ENCODE measurements at regions not wholly inside any gene's neighbourhood (a gene's known extent, or its start where the extent isn't known, plus 50 kb on each side); places are given as distances from the start of the nearest gene placed in this dataset.
A peak's percentile ranks its signal among the peaks of the same experiment; 100 is the strongest.

- dilution Hi-C loops (cut with MboI; ENCODE audit: extremely low pct_ligation_motif_present, low sequenced_read_pairs): no loop called here
- H3K4me2 ChIP-seq (ENCODE audit: control insufficient read depth, extremely low read depth, insufficient read depth, low read depth, low read length): peak overlapping the region; percentile 42
Measured at GRCh38 chr1:114336360-114336759, 174.6 kb downstream of the TRIM33 start.

DNA sequence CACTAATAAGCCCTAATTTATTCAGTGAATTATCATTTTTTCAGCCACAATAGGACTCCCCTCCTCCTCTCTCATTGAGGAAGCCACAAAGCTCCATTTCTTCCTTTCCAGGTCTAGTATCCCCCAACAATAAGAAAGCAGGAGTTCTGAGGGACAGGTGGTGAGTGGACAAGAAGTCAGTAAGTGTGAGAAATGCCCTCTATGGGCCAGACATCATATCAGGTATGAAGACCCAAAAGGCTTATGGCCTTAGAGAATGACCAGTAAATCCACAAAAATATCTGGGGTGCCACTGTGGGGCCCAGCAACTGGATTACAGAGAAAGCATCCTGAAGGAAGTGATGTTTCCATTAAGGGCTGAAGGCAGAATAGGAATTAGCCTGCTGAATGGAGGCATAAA, 175.7 kb downstream of the TRIM33 start:
- Histone ChIP-seq H3K4me2 (ENCODE audit: control insufficient read depth, extremely low read depth, insufficient read depth, low read depth, low read length) (no peak overlapping the region), H3K79me2 (ENCODE audit: control insufficient read depth, insufficient read depth, low read length) (no peaks in the 10 kb centered on the region), H3K4me3 (ENCODE audit: control insufficient read depth in 2 of 3, extremely low read depth in 1 of 3, insufficient read depth in 2 of 3, low read depth in 1 of 3, low read length in 3 of 3) (no peak overlapping the region), H3K9me3 (ENCODE audit: control insufficient read depth, low read depth, low read length) (no peaks in the 10 kb centered on the region), H2AFZ (ENCODE audit: control insufficient read depth, low read length) (no peak overlapping the region), H3K27ac (ENCODE audit: control insufficient read depth, insufficient read depth, low read length) (no peak overlapping the region), H3K9me1 (ENCODE audit: control insufficient read depth, extremely low read depth, insufficient read depth, low read length) (no peaks in the 10 kb centered on the region), H3K27me3 (ENCODE audit: control insufficient read depth, extremely low read depth, insufficient read depth, low read length) (no peaks in the 10 kb centered on the region), H3K4me1 (ENCODE audit: control insufficient read depth, extremely low read depth, insufficient read depth, low read length) (peaks cover 7% of the 10 kb centered on the region), H3K36me3 (ENCODE audit: control insufficient read depth in 2 of 2, extremely low read depth in 1 of 2, insufficient read depth in 2 of 2, low read length in 2 of 2) (no peaks in the 10 kb centered on the region), H3K9ac (ENCODE audit: control insufficient read depth, extremely low read depth, insufficient read depth, low read length) (no peak overlapping the region), H4K20me1 (ENCODE audit: control insufficient read depth, extremely low read depth, insufficient read depth, low read length) (no peaks in the 10 kb centered on the region)
- FAIRE-seq (no peak), DNase-seq (ENCODE audit: low read depth, low spot score) (no peak)
- no peak for TF ChIP-seq EZH2 (IDR thresholded peaks at IDR 0.05; ENCODE audit: low read length)
- TF ChIP-seq, protein P1, sequence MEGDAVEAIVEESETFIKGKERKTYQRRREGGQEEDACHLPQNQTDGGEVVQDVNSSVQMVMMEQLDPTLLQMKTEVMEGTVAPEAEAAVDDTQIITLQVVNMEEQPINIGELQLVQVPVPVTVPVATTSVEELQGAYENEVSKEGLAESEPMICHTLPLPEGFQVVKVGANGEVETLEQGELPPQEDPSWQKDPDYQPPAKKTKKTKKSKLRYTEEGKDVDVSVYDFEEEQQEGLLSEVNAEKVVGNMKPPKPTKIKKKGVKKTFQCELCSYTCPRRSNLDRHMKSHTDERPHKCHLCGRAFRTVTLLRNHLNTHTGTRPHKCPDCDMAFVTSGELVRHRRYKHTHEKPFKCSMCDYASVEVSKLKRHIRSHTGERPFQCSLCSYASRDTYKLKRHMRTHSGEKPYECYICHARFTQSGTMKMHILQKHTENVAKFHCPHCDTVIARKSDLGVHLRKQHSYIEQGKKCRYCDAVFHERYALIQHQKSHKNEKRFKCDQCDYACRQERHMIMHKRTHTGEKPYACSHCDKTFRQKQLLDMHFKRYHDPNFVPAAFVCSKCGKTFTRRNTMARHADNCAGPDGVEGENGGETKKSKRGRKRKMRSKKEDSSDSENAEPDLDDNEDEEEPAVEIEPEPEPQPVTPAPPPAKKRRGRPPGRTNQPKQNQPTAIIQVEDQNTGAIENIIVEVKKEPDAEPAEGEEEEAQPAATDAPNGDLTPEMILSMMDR (optimal IDR thresholded peaks at IDR 0.05 in 1 of 3, IDR thresholded peaks at IDR 0.05 in 1 of 3, conservative IDR thresholded peaks at IDR 0.05 in 1 of 3; ENCODE audit: extremely low read depth in 1 of 3, insufficient read depth in 2 of 3, low read length in 3 of 3): no peak
- dilution Hi-C loops (cut with MboI; ENCODE audit: extremely low pct_ligation_motif_present, low sequenced_read_pairs): no loop called here

More at GRCh38 chr1:114336360-114336759, 174.6 kb downstream of the TRIM33 start:
- Histone ChIP-seq H3K9me3 (ENCODE audit: control insufficient read depth, low read depth, low read length) (no peaks in the 10 kb centered on the region), H3K9me1 (ENCODE audit: control insufficient read depth, extremely low read depth, insufficient read depth, low read length) (no peaks in the 10 kb centered on the region), H3K27ac (ENCODE audit: control insufficient read depth, insufficient read depth, low read length) (no peak overlapping the region), H3K36me3 (ENCODE audit: control insufficient read depth in 2 of 2, extremely low read depth in 1 of 2, insufficient read depth in 2 of 2, low read length in 2 of 2) (no peaks in the 10 kb centered on the region), H3K4me1 (ENCODE audit: control insufficient read depth, extremely low read depth, insufficient read depth, low read length) (peaks cover 7% of the 10 kb centered on the region), H3K79me2 (ENCODE audit: control insufficient read depth, insufficient read depth, low read length) (no peaks in the 10 kb centered on the region), H3K4me3 (ENCODE audit: control insufficient read depth in 2 of 3, extremely low read depth in 1 of 3, insufficient read depth in 2 of 3, low read depth in 1 of 3, low read length in 3 of 3) (no peak overlapping the region), H3K9ac (ENCODE audit: control insufficient read depth, extremely low read depth, insufficient read depth, low read length) (no peak overlapping the region), H3K27me3 (ENCODE audit: control insufficient read depth, extremely low read depth, insufficient read depth, low read length) (no peaks in the 10 kb centered on the region), H4K20me1 (ENCODE audit: control insufficient read depth, extremely low read depth, insufficient read depth, low read length) (no peaks in the 10 kb centered on the region), H2AFZ (ENCODE audit: control insufficient read depth, low read length) (peak overlapping the region; percentile 44)
- TF ChIP-seq EZH2 (IDR thresholded peaks at IDR 0.05; ENCODE audit: low read length): no peak
- TF ChIP-seq, protein P1 (optimal IDR thresholded peaks at IDR 0.05 in 1 of 3, IDR thresholded peaks at IDR 0.05 in 1 of 3, conservative IDR thresholded peaks at IDR 0.05 in 1 of 3; ENCODE audit: extremely low read depth in 1 of 3, insufficient read depth in 2 of 3, low read length in 3 of 3): no peak
- FAIRE-seq (peak; percentile 85), DNase-seq (ENCODE audit: low read depth, low spot score) (peak; percentile 70)

Measured in keratinocyte (primary cell).